HG03342 (cell line): ENCODE measurements at regions not wholly inside any gene's neighbourhood (a gene's known extent, or its start where the extent isn't known, plus 50 kb on each side); places are given as distances from the start of the nearest gene placed in this dataset.

Source experiments
- ATAC-seq: cut with Tn5 transposase; IDR thresholded peaks from one replicate; pipeline ENCODE4 v1.9.1; 2021; ENCODE audit warnings: mild to moderate bottlenecking, moderate library complexity; ENCODE audit not compliant: unreplicated experiment

DNA sequence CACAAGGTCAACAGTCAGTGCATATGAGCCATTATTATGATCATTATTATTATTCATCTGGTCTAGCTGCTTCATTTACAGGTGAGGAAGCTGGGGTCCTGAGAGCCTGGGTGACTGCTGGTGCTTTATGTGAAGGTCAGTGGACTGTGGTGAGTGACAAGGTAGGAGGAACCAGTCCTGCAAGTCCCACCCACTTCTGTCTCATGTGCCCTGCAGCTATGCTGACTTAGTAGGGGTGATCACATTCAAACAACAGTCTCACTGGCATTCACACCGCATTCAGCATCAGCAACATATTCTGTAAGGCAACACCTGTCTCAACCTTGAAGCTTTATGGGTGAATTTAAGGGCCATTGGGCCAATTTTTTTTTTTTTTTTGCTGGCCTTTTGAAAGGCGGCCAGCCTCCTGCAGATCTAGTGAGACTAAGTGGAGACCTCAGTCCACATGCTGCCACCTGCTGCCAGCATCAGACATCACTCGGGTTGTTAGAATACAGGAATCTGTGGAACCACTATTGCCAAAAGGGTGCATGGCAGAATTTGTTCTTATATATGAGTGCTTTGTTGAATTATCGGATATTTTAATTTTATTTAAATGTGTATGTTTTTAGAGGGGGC lies 59.9 kb upstream of the CACNA1E start:
- ATAC-seq = no peak

DNA sequence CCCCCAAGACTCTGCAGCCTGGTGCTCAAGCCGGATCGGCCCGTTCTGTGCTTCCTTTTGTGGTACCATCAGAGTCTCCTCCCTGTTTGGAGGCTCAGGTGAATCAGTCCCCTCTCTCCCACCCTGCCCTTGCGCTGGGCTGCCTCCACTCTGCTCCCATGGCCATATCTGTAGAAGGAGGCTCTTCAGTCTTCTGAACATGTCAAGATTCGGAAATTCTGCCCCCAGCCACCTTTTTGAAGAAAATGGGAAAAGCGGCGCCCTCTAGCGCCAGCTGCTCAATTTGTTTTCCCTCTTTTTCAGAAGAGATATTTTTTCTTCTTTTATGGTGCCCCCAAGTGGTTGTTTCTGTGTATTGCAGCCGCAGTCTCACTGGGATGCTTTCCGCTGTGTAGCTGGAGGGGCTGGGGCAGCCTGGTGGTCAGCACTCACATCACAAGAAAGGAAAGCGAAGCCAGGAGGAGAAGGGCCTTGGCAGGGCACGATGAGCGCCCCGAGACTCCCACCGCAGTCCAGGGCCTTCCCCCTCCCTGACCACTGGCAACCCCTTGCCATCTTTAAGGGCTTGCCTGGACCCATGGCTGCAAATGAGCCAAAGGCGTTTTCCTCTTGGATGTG lies 58.4 kb upstream of the CACNA1E start:
- peak; percentile 39 for ATAC-seq

- no peak for ATAC-seq
Measured at GRCh38 chr1:181425566-181425965, 57.8 kb upstream of the CACNA1E start.

DNA sequence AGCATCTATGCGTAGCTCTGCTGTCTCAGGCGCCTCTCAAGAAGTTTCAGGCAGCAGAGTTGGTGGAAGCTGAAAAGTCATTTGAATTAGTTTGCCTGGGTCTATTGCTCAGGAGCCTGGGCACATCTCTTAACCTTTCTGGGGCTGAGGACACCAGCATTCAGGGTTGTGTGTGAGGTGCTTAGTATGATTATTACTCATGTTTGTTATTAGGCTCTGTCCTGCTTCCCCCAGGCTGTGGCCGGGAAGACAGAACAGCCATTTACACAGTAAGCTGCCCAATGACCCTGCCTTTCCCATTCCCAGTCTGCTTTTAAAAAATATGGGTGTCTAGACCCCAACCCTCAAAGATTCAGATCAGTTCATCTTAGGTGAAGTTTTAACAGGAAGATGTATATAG lies 53.9 kb upstream of the CACNA1E start:
- ATAC-seq = no peak

GRCh38 chr1:181430015-181430885 lies 53.1 kb upstream of the CACNA1E start:
- ATAC-seq = peak; percentile 76
